HG02678 (cell line): ENCODE measurements at regions not wholly inside any gene's neighbourhood (a gene's known extent, or its start where the extent isn't known, plus 50 kb on each side); places are given as distances from the start of the nearest gene placed in this dataset.
A peak's percentile ranks its signal among the peaks of the same experiment; 100 is the strongest.

Experiments used
- ATAC-seq: cut with Tn5 transposase; IDR thresholded peaks from one replicate; pipeline ENCODE4 v1.9.1; 2021; ENCODE audit warnings: mild to moderate bottlenecking, moderate library complexity; ENCODE audit not compliant: unreplicated experiment

DNA sequence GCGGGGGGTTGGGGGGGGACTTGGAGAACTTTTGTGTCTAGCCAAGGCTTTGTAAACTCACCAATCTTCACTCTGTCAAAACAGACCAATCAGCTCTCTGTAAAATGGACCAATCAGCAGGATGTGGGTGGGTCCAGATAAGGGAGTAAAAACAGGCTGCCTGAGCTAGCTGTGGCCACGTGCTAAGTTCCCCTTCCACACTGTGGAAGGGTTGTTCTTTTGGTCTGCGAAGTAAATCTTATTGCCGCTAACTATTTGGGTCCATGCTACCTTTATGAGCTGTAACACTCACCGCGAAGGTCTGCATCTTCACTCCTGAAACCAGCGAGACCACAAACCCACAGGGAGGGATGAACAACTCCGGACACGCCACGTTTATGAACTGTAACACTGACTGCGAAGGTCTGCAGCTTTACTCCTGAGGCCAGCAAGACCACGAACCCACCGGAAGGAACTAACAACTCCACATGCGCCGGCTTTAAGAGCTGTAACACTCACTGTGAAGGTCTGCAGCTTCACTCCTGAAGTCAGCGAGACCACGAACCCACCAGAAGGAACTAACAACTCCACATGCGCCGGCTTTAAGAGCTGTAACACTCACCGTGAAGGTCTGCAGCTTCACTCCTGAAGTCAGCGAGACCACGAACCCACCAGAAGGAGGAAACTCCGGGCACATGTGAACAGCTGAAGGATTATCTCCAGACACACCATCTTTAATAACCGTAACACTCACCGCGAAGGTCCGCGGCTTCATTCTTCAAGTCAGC lies 186.6 kb downstream of the ID4 start:
- peak; percentile 89 for ATAC-seq

DNA sequence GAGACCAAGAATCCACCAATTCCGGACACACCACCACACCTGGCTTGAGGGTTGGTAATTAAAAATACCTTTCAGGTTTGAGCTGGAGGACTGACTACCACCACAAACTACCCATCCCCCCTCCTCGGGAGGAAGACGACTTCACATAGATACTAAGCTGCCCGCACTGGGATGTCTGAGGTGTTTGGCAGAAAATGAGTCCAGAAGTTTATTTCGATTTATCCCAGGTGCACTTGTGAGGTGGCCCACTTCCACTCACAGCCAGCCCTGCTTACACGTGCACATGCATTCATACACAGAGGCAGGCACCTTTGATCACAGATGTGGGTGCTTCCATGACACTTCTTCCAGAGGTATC lies 187.1 kb downstream of the ID4 start:
- no peak for ATAC-seq

DNA sequence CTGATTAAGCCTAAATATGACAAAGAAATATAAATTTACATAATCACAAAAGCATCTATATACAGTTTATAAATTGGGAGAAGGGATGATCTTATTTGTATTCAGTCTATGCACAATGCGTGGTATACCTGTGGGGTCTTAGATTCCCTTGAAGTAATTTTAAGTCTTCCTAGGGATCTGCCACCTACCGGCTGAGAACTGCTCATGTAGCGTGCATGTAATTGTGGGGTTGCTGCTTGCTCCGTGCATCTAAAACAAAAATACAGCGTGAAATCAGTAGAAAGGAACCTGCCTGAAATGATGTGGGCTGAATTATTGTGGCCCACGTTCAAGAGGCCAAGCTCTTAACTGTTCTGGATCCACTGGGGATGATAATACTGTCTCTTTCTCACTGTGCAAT lies 187.3 kb downstream of the MBOAT1 start:
- ATAC-seq: no peak

DNA sequence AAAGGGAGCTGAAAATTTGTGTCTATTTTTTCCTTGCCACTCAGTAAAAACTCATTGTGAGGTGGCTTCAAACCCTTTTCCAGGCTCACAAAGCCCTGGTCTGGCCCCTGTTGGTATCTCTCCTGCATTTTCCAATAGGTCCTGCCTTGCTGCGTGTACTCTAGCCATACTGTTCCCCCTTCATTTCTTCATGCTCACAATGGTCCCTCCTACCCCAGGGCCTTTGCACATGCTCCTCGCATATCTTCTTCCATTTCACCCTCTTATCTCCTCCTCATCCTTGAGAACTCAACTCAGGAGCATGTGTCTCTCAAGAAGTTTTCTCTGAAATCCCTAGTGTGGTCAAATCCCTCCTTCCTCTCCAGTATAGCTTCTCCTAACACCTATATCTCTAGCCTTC lies 186.6 kb downstream of the MBOAT1 start:
- no peak for ATAC-seq

DNA sequence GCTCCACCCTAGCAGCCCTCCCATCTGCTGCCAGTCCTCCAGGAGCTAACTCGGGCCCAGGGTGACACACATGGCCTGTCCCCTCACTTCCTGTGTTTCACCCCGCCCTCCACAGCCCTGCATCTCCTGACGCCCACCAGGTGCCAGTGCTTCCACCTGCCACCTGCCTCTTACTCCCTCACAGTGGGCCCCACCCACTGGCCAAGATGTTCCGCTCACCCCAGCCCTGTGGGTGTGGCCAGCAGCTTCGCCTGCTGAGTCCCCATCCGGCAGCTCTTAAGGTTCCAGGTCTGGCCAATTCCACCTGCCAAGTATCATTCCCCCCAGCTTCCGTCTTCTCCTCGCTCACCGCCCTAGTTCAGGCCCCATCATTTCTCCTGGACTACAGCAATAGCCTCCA lies 184.1 kb downstream of the MBOAT1 start:
- ATAC-seq: no peak

DNA sequence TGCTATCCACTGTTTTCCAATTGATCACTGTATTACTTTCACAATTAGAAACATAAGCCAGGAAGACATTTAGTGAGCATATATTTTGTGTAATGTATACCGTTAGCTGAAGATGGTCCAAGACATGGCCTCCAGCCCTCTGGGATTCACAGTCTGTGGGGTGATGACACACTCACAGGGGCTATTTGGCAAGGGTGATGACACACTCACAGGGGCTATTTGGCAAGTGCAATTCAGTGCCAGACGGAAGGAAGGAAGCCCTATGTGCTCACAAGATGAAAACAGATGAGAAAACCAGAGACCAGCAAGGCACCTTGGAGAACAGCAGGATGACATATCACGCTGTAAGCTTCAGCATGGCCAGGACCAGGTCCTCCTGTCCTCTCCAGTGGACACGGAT lies 183.7 kb downstream of the MBOAT1 start:
- ATAC-seq: no peak

DNA sequence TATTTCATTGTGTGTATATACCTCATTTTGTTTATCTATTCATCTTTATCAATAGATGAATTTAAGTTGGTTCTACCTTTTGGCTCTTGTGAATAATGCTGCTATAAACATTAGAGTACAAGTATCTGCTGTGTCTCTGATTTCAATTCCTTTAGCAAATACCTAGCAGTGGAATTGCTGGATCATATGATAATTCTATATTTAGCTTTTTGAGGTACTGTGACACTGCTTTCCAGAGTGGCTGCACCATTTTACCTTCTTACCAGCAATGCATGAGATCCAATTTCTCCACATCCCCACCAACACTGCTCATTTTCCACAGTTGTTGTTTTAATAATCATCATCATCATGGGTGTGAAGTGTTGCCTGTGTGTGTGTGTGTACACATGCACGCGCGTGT lies 182.3 kb downstream of the MBOAT1 start:
- ATAC-seq: no peak

DNA sequence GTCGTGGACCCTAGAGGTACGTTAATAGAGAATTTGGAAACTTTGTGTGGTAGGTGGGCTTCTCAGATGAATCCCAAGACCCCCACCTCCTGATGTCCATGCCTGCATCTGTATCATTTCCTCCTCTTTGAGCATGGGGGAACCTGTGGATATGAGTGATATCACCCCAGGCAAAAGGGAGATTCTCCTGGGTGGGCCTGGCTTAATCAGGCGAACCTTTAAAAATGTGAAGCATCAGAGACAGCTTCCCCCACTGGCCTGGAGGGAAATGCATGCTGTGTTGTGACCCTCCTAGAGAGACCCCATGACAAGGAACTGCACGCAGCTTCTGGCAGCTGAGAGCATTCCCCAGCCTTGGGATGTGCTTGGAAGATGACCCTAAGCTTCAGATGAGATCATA lies 180.9 kb downstream of the MBOAT1 start:
- ATAC-seq: no peak

DNA sequence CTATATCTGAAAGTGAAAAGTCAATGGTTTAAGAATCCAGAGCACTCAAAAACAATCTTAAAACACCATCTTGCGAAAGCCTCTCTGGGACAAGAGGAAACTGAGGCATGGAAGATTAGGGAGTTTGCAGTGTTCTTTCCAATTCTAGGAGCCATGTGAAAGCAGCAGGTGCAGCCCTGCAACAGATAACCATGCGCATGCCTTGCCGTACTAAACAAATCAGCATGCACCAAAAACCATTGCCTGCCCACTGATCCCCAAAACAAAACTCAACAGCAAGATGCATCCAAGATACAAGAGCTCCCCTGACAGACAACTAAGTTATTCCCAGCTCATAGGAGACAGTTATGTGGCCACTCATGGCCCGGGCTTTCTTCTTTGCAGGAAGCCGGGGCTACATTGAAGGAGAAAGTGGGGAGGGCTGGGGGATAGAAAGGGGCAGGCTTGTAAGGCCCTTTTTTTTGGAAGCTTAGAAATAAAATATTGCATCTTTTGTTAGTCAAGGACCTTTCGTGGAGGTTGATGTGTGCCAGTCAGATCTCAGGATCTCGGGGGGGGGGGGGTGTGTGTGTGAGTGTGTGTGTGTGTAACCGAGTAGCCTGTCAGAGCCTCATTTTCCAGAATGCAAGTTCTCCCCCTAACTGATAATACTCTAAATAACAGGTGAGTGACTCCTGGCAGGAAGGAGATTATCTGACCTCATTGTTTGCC lies 178.4 kb downstream of the MBOAT1 start:
- no peak for ATAC-seq

DNA sequence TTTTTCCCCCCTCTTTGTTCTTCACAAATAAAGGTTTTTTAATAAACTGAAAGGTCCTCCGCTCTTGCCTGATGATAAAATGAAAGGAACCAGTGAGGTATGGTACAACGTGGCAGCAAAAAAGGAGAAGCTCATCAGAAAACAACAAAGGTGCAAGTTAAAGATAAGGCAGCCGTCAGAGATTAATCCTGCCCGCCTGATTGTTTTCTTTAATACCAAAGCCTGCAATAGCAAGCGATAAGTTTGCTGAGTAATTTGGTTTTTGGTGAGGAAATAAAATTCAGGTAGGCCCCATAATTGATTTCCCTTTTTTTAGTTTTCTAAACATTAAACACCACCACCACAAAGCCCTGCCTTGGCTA lies 177.9 kb downstream of the MBOAT1 start:
- ATAC-seq: no peak

DNA sequence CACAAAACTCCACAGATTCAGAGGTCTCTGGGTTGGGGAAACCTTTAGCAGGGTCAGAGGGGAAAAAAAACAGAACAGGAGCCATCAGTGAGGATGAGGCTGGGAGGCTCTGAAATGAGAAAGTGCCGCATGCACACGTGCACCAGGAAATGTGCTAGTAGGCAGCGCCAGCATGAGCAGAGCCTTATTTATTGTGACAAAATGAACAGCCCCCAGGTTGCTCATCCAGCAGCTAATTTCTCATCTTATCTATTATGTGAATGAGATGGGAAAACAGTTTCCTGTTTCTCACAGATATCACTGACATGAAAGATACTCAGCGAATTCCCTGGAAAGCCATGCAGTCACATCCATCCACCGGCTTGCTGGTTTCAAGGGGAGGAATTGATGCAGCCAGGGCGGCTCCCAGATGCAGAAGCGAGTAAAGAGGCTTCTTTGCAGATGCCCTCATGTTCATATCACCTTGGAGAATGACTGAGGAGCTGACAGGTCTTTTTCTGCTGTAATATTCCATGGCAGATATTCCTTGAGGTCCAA lies 176.1 kb downstream of the MBOAT1 start:
- ATAC-seq: no peak

DNA sequence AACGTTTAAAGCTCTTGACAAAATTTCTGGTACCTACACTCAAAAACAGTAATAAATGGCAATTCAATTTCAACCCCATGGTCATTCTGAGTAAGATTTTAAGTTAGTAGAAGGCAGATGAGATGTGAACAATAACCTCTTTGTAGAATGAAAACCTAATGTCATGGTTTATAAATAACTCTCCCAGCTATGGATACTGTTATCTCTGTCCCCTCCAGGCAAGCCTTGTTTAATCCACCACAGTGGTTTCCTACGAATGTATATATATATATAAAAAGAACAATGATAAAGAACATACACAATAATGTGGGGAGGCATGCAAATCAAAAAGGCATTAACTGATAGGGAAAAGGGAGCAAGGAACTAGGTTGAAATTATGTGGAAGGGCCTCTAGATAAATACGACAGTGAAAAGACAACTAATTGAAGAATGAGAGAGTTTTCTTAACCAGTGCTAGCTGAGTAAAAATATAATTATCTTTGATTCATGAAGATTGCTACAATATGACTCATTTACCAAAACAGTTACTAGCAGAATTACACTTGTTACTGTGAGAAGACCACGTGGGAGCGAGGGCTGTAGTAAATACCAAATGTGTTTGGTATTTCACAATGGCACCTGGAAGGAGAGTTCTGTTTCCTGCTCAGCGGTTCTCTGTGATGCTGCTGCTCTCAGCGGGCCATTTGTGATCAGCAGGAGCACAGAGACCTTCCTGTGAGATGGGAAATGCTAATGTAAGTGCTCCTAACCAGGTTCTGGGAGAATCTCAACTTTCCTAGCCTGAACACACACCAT lies 173.7 kb downstream of the MBOAT1 start:
- ATAC-seq: no peak

DNA sequence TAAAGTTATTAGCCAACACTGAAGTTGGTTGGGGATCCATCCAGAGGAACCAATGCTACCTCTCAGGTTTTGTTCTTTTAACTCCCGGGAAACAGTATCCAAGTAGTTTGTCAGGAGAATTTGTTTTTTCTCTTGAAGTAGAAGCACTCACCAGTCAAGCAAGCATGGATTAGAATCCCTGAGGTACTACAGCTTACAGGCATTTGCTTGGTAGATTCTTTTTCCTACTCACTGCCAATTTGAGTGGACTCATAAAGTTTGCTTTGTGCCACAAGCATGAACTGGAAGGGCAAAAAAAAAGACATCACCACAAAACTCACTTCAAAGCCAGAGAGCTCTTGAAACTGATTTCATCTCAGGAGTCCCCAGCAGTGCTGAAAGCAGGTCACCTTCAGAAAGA lies 167.4 kb downstream of the MBOAT1 start:
- no peak for ATAC-seq
